Astrocyte of the spinal cord (primary cell): ENCODE measurements at regions not wholly inside any gene's neighbourhood (a gene's known extent, or its start where the extent isn't known, plus 50 kb on each side); places are given as distances from the start of the nearest gene placed in this dataset.
A peak's percentile ranks its signal among the peaks of the same experiment; 100 is the strongest.

Source experiments
- DNase-seq: peaks from one replicate; pipeline ENCODE4 v3.0.0; 2011; ENCODE audit warnings: low read depth, low spot score
- H3K4me3 ChIP-seq: 2 replicates; pipeline ENCODE4 v1.5.1; 2011; ENCODE audit warnings: low read depth, mild to moderate bottlenecking, low read length, moderate library complexity
- in situ Hi-C: cut with HindIII; loops from 2 replicates; pipeline ENCODE4 v1.10.0; 2017; ENCODE audit warnings: low sequenced_read_pairs
- TF ChIP-seq, protein P1 (sequence below): IDR thresholded peaks from 2 replicates; pipeline ENCODE4 v1.5.1; 2012; ENCODE audit warnings: low read depth, mild to moderate bottlenecking, low read length, inconsistent platforms

GRCh38 chr13:39100996-39101738 lies 62.9 kb downstream of the NHLRC3 start:
- DNase-seq, result no peak
- in situ Hi-C loops, result no loop called here
- TF ChIP-seq, protein P1, sequence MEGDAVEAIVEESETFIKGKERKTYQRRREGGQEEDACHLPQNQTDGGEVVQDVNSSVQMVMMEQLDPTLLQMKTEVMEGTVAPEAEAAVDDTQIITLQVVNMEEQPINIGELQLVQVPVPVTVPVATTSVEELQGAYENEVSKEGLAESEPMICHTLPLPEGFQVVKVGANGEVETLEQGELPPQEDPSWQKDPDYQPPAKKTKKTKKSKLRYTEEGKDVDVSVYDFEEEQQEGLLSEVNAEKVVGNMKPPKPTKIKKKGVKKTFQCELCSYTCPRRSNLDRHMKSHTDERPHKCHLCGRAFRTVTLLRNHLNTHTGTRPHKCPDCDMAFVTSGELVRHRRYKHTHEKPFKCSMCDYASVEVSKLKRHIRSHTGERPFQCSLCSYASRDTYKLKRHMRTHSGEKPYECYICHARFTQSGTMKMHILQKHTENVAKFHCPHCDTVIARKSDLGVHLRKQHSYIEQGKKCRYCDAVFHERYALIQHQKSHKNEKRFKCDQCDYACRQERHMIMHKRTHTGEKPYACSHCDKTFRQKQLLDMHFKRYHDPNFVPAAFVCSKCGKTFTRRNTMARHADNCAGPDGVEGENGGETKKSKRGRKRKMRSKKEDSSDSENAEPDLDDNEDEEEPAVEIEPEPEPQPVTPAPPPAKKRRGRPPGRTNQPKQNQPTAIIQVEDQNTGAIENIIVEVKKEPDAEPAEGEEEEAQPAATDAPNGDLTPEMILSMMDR, result no peak
- no peak overlapping the region for H3K4me3 ChIP-seq

- DNase-seq, result no peak
- no peak overlapping the region for H3K4me3 ChIP-seq
- TF ChIP-seq, protein P1, result no peak
- in situ Hi-C loops, result no loop called here
Observed at GRCh38 chr13:39102981-39103490, 64.8 kb downstream of the NHLRC3 start.

DNA sequence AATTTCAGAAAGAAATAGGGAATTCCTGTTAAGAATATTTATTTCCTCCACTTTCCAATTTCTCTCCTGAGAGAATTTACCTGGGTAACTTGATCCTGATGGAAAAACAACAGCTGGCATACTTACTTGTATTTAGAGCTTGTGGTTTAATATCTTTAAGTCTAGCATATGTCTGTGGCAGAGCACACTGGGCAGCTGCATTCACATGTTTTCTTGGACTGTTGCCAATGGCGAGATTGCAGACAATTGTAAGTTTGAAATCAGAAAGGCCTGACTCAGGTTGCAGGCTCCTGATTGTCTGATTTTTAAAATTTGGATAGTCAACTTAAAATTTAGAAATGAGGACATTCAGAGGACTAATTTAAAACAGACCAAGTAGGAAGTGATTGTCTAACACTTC lies 66.9 kb downstream of the NHLRC3 start:
- in situ Hi-C loops, result no loop called here
- TF ChIP-seq, protein P1, result no peak
- no peak overlapping the region for H3K4me3 ChIP-seq
- DNase-seq, result peak; percentile 2

DNA sequence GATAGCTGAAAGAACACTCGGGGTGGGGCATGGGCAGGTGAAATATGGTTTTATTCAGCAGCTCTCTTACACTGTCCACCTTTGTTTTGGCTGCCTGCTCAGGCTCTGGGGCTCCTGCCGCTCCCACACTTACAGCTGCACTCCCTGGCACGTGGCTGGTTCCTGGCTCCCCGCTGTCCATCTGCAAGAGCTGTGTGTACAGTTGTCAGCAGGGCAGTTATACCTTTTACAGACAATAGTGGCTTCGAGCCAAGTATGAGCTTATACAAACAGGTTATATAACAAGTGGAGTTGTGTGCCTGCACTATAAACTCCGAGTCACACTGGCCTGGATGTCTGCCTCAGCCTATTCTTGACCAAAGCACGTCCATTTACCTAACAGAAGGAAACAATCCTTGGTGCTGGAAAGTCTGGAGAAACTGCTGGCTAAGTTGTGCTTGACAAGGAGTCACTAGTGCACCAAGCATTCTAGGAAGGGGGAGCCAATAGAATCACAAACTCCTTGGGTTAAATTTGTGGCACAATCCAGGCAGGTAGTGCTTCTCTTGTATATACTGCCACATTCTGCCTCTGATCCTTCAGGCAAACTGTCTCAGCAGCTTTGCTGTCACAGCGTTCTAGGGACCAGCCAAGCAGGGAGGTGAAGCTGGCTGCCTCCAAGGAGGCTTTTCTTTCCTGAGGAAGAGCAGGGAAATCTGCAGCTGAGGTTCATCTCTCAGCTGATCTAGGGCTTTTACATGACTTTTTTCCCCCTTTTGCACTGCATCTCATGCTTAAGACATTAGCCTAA lies 68.2 kb downstream of the NHLRC3 start:
- H3K4me3 ChIP-seq, result no peak overlapping the region
- DNase-seq, result peak; percentile 0
- TF ChIP-seq, protein P1, result no peak
- in situ Hi-C loops, result no loop called here

DNA sequence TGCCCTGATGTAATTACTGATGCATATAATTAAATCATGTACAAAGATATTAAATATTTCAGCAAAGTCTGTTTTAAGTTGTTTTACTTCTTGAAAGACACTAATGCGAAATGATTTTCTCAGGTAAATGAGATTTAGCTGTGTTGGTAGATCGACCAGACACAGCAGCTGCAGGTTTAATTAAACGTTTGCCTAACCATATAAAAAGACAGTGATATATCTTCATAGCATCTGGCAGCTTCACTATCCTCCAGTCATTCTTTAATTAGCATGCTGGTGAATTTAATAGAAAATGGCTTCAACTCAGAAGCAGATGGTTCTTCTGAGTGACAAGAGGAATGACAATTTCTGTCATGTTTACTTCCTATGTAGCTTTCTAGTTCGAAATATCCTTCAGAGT lies 69.3 kb downstream of the NHLRC3 start:
- DNase-seq, result no peak
- in situ Hi-C loops, result no loop called here

GRCh38 chr13:39108783-39109182 lies 70.5 kb downstream of the NHLRC3 start:
- TF ChIP-seq, protein P1, result no peak
- no peak for DNase-seq
- in situ Hi-C loops, result no loop called here
- H3K4me3 ChIP-seq, result no peak overlapping the region

More for the DNA sequence above, 69.3 kb downstream of the NHLRC3 start:
- TF ChIP-seq, protein P1, result no peak
- no peak overlapping the region for H3K4me3 ChIP-seq
